Astrocyte of the cerebellum (primary cell): ENCODE measurements at regions not wholly inside any gene's neighbourhood (a gene's known extent, or its start where the extent isn't known, plus 50 kb on each side); places are given as distances from the start of the nearest gene placed in this dataset.

ENCODE experiments used
- DNase-seq: peaks from one replicate; pipeline ENCODE4 v3.0.0-alpha.2; 2011; ENCODE audit warnings: low read depth
- H3K4me3 ChIP-seq: 2 replicates; pipeline ENCODE4 v1.5.1; 2011; ENCODE audit warnings: mild to moderate bottlenecking, low read depth, low read length, moderate library complexity
- in situ Hi-C: cut with HindIII; loops from 2 replicates; pipeline ENCODE4 v1.10.0; 2017; ENCODE audit warnings: low sequenced_read_pairs
- TF ChIP-seq, protein P1 (sequence below): IDR thresholded peaks from 2 replicates; pipeline ENCODE4 v1.5.1; 2012; ENCODE audit warnings: low read length, low read depth, moderate library complexity, mild to moderate bottlenecking; ENCODE audit errors: missing control alignments

DNA sequence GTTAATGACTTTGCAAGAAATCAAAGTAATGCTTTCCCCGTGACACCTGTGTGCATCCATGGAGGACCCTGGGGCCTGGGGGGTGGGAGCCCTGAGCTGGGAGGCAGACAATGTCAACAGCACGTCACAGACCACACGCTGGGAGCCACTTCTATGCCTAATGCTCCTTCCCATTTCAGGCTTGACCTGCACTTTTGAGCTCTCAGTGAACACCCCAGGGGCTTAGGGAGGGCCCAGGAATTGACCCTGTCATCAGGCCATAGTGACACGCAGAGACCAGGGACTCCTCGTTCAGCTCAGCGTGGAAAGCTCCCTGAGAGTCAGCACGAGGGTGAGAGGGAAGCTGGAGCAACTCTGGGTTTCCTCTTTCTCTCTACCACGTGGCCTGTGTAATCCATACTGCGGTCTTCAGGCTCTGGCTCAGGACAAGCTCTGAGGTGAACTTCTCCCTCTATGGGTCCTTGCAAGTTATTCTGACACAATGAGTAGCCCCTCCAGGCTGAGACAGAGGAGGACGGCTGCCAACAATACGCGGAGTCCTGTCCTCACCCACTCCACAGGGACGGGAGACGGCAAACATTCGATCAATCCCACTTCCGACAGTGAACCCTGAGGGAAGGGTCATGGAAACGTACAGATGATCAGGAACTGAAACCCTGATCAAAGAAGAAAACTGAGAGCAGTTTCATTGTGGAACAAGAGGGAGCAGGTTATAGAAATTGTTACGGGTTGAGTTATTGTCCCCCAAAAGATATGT is 130.8 kb upstream of the IRX4 start:
- no peak for DNase-seq
- H3K4me3 ChIP-seq: no peak overlapping the region
- in situ Hi-C loops: no loop called here
- TF ChIP-seq, protein P1, sequence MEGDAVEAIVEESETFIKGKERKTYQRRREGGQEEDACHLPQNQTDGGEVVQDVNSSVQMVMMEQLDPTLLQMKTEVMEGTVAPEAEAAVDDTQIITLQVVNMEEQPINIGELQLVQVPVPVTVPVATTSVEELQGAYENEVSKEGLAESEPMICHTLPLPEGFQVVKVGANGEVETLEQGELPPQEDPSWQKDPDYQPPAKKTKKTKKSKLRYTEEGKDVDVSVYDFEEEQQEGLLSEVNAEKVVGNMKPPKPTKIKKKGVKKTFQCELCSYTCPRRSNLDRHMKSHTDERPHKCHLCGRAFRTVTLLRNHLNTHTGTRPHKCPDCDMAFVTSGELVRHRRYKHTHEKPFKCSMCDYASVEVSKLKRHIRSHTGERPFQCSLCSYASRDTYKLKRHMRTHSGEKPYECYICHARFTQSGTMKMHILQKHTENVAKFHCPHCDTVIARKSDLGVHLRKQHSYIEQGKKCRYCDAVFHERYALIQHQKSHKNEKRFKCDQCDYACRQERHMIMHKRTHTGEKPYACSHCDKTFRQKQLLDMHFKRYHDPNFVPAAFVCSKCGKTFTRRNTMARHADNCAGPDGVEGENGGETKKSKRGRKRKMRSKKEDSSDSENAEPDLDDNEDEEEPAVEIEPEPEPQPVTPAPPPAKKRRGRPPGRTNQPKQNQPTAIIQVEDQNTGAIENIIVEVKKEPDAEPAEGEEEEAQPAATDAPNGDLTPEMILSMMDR: no peak

DNA sequence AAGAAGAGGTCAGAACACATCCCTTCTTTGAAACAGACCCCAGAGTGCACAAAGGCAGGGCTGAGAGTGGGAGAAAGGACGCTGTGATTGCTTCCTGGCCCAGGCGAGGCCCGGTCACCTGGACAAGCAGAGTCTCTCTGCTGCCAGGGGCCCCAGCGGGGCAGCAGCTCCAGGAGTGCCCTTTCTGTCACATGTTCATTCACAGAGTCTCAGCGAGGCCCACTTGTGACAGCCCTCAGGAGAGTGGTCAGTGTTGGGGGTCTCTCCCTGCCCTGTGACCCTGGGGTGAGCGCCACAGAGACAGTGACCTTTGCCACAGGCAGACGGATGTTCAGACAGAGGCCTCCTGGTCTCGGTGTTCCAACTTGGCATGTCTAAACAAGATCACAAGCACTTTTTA is 130.2 kb upstream of the IRX4 start:
- in situ Hi-C loops: no loop called here
- H3K4me3 ChIP-seq: no peak overlapping the region
- TF ChIP-seq, protein P1: no peak
- DNase-seq: no peak

DNA sequence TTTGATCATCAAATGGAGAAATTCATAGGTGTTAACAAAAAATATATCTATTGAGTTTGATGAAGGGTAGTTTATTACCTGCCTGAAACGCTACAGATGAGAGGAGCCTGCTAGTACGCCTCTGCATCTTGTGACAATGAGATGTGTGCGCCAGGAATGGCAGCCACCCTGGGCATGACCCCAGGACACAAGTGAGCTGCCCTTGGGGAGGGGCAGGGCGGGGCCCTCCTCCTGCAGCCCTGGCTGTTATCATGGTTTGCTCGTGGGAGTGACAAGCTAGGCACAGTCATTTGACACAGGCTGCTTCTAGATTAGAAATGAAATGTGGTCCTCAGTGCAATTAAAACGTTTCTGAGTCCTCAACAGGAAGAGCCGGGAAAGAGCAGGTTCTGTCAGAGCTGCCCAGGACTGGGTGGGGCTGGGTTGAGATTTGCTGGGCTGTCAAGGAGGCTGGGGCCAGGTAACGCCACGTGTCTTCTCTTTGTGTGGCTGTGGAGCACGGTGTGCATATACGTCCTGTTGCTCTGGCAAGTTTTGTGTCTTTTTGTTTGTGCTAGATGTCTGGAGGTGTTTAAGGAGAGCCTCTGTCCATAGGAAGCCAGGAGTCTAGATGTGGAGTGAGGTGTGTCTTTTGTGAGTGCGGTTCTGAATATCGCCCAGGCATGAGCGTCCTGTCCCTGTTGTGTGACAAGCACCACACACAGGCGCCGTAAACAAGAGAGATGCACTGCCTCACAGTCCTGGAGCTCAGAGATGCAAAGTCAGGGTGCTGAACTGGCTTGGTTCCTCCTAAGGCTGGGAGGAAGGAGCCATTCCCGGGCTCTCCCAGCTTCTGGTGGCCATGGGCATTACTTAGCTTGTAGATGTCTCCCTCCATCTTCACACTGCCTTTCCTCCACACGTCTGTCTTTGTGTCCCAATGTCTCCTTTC is 129.0 kb upstream of the IRX4 start:
- DNase-seq: no peak
- H3K4me3 ChIP-seq: no peak overlapping the region
- in situ Hi-C loops: no loop called here
- TF ChIP-seq, protein P1: no peak

DNA sequence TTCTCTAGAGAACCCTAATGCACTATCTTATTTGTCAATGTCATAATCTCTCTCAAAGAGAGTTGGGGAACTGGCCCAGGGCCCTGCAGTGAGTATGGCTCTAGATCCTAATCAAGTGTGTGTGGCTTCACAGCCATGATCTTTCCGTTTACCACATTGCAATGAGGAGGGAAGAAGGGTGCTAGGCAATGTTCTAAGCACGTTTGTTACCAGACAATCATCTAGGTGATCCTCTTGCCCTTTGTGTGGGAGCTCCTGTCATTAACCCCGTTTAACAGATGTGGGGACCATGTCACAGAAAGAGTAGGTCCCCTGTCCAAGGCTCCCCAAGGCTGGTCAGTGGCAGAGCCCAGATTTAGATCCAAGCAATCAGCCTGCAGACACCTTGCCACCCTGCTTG is 128.2 kb upstream of the IRX4 start:
- H3K4me3 ChIP-seq: no peak overlapping the region
- TF ChIP-seq, protein P1: no peak
- in situ Hi-C loops: no loop called here

DNA sequence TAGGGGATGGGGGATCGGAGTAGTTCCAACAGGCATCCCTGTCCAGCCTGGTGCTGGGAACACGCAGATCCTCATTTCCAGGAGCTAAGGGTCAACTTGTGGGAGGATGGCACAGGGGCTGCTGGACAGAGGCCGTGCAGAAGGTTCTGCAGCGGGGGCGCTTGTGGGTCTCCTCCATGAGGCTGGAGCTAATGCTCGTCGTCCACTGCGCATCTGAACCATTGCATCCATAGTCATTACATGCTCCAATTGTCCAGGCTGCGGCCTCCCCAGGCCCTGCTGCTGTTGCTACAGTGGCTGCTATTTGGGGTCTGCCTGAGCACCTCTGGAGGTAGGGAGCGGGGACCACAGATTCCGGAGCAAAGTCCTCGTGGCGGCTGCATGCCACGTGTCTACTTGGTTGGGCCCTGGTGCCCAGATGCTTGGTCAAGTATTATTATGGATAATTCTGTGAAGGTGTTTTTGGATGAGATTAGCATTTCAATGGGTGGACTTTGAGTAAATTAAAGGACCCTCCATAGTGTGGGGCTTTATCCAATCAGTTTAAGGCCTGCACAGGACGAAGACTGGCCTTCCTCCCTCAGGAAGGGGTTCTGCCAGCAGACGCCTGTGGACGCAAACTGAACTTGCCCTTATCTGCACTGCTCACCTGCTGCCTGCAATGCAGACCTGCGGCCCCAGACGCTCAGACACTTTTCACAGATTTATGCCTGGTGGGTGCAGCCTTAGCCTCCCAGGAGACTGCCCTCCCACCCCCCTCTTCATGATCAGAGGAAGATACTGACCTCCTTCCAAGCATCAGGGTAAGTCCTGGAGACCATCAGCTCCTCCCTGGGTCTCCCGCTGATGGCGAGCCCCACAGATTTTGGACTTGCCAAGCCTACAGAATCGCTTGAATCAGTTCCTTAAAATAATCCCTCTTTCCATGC is 127.5 kb upstream of the IRX4 start:
- DNase-seq: no peak
- no peak overlapping the region for H3K4me3 ChIP-seq
- TF ChIP-seq, protein P1: no peak
- in situ Hi-C loops: no loop called here

More for the DNA sequence above, 128.2 kb upstream of the IRX4 start:
- DNase-seq: no peak
